Right renal cortex interstitium (tissue), 3 donors: ENCODE measurements at regions not wholly inside any gene's neighbourhood (a gene's known extent, or its start where the extent isn't known, plus 50 kb on each side); places are given as distances from the start of the nearest gene placed in this dataset.

Experiments used
- DNase-seq, 3 donors: peaks; one replicate each; pipeline ENCODE4 v3.0.0-alpha.2; 2013; ENCODE audit warnings: low read depth in 3 of 3, low spot score in 2 of 3

- DNase-seq: no peak
Measured at GRCh38 chr2:189267925-189268579, 88.5 kb upstream of the COL5A2 start.

GRCh38 chr2:189268763-189269162, 89.2 kb upstream of the COL5A2 start:
- no peak for DNase-seq

GRCh38 chr2:189273734-189274133, 94.2 kb upstream of the COL5A2 start:
- DNase-seq: no peak

GRCh38 chr2:189274361-189274760, 94.8 kb upstream of the COL5A2 start:
- no peak for DNase-seq

GRCh38 chr2:189276277-189276676, 96.7 kb upstream of the COL5A2 start:
- no peak for DNase-seq

GRCh38 chr2:189281201-189281600, 101.6 kb upstream of the COL5A2 start:
- DNase-seq: no peak

- no peak for DNase-seq
Measured at GRCh38 chr2:189285349-189285748, 105.8 kb upstream of the COL5A2 start.

- DNase-seq: no peak
Measured at GRCh38 chr2:189285962-189286645, 106.5 kb upstream of the COL5A2 start.

- DNase-seq: no peak
Measured at GRCh38 chr2:189287363-189287762, 107.8 kb upstream of the COL5A2 start.

GRCh38 chr2:189287982-189288521, 108.5 kb upstream of the COL5A2 start:
- peak; percentile 18 to 29 (median 19) for DNase-seq

GRCh38 chr2:189291460-189291859, 111.9 kb upstream of the COL5A2 start:
- DNase-seq: no peak

GRCh38 chr2:189293164-189293563, 113.6 kb upstream of the COL5A2 start:
- DNase-seq: no peak

GRCh38 chr2:189297446-189297845, 117.9 kb upstream of the COL5A2 start:
- DNase-seq: no peak

- DNase-seq: no peak
Measured at GRCh38 chr2:189298038-189298437, 118.5 kb upstream of the COL5A2 start.

- no peak for DNase-seq
Measured at GRCh38 chr2:189298481-189298880, 118.9 kb upstream of the COL5A2 start.

GRCh38 chr2:189299974-189300373, 120.4 kb upstream of the COL5A2 start:
- no peak for DNase-seq

- no peak for DNase-seq
Measured at GRCh38 chr2:189300916-189301315, 121.4 kb upstream of the COL5A2 start.

GRCh38 chr2:189302274-189302948, 122.8 kb upstream of the COL5A2 start:
- no peak for DNase-seq

GRCh38 chr2:189304360-189304759, 124.8 kb upstream of the COL5A2 start:
- DNase-seq: no peak

- DNase-seq: no peak
Measured at GRCh38 chr2:189305291-189305943, 125.9 kb upstream of the COL5A2 start.

- DNase-seq: no peak
Measured at GRCh38 chr2:189306525-189306924, 127.0 kb upstream of the COL5A2 start.
